ENCODE measurements at regions not wholly inside any gene's neighbourhood (a gene's known extent, or its start where the extent isn't known, plus 50 kb on each side); places are given as distances from the start of the nearest gene placed in this dataset.

GRCh38 chr21:38733972-38734546 is 71.7 kb upstream of the ETS2 start:
- TF ChIP-seq CTCF (IDR thresholded peaks at IDR 0.05), result peak; percentile 86 to 96 (median 92)
- peak in 1 of 2 donors; percentile 17 for TF ChIP-seq POLR2A (IDR thresholded peaks at IDR 0.05)
